ENCODE measurements at regions not wholly inside any gene's neighbourhood (a gene's known extent, or its start where the extent isn't known, plus 50 kb on each side); places are given as distances from the start of the nearest gene placed in this dataset.

DNA sequence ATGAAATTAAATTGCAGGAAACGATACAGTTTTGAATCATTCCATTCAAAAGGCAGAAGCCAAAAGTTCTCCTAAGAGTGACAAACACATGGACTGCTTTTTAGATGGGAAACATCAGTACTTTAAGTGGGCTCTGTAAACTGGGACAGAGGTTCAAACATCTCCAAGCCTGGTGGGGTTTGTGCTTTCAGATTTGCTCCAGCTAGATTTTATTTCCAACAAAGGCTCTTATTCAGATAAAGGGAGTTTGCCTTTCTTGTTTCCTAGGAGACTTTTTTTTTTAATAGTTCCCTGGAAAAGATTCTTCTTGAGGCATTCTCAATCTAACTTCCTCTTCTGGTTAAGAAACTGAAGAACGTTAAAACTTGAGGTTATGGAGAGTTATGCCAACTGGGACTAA, 277.6 kb downstream of the TMEM38B start:
- H3K27ac ChIP-seq (ENCODE audit: control insufficient read depth, insufficient read depth, low read length) = no peak overlapping the region
- no peak overlapping the region for H2AFZ ChIP-seq (ENCODE audit: control insufficient read depth, low read length)
- H3K9me1 ChIP-seq (ENCODE audit: control insufficient read depth, extremely low read depth, insufficient read depth, low read length) = no peaks in the 10 kb centered on the region
- no peak for DNase-seq (ENCODE audit: low read depth, low spot score)
- no peaks in the 10 kb centered on the region for H3K9me3 ChIP-seq (ENCODE audit: control insufficient read depth, low read depth, low read length)
- no peak overlapping the region for H3K4me3 ChIP-seq (ENCODE audit: control insufficient read depth in 2 of 3, extremely low read depth in 1 of 3, insufficient read depth in 2 of 3, low read depth in 1 of 3, low read length in 3 of 3)
- H3K4me1 ChIP-seq (ENCODE audit: control insufficient read depth, extremely low read depth, insufficient read depth, low read length) = no peaks in the 10 kb centered on the region
- no peak for FAIRE-seq
- H3K9ac ChIP-seq (ENCODE audit: control insufficient read depth, extremely low read depth, insufficient read depth, low read length) = no peak overlapping the region
- dilution Hi-C loops (cut with MboI; ENCODE audit: extremely low pct_ligation_motif_present, low sequenced_read_pairs) = no loop called here
- H3K4me2 ChIP-seq (ENCODE audit: control insufficient read depth, extremely low read depth, insufficient read depth, low read depth, low read length) = no peak overlapping the region
- no peaks in the 10 kb centered on the region for H3K79me2 ChIP-seq (ENCODE audit: control insufficient read depth, insufficient read depth, low read length)
- no peaks in the 10 kb centered on the region for H4K20me1 ChIP-seq (ENCODE audit: control insufficient read depth, extremely low read depth, insufficient read depth, low read length)
- no peaks in the 10 kb centered on the region for H3K36me3 ChIP-seq (ENCODE audit: control insufficient read depth in 2 of 2, extremely low read depth in 1 of 2, insufficient read depth in 2 of 2, low read length in 2 of 2)
- no peak for TF ChIP-seq EZH2 (IDR thresholded peaks at IDR 0.05; ENCODE audit: low read length)
- TF ChIP-seq, protein P1, sequence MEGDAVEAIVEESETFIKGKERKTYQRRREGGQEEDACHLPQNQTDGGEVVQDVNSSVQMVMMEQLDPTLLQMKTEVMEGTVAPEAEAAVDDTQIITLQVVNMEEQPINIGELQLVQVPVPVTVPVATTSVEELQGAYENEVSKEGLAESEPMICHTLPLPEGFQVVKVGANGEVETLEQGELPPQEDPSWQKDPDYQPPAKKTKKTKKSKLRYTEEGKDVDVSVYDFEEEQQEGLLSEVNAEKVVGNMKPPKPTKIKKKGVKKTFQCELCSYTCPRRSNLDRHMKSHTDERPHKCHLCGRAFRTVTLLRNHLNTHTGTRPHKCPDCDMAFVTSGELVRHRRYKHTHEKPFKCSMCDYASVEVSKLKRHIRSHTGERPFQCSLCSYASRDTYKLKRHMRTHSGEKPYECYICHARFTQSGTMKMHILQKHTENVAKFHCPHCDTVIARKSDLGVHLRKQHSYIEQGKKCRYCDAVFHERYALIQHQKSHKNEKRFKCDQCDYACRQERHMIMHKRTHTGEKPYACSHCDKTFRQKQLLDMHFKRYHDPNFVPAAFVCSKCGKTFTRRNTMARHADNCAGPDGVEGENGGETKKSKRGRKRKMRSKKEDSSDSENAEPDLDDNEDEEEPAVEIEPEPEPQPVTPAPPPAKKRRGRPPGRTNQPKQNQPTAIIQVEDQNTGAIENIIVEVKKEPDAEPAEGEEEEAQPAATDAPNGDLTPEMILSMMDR (optimal IDR thresholded peaks at IDR 0.05 in 1 of 3, IDR thresholded peaks at IDR 0.05 in 1 of 3, conservative IDR thresholded peaks at IDR 0.05 in 1 of 3; ENCODE audit: extremely low read depth in 1 of 3, insufficient read depth in 2 of 3, low read length in 3 of 3) = no peak
- H3K27me3 ChIP-seq (ENCODE audit: control insufficient read depth, extremely low read depth, insufficient read depth, low read length) = no peaks in the 10 kb centered on the region

GRCh38 chr9:105972466-105973204, 278.3 kb downstream of the TMEM38B start:
- no peaks in the 10 kb centered on the region for H3K79me2 ChIP-seq (ENCODE audit: control insufficient read depth, insufficient read depth, low read length)
- no peak overlapping the region for H3K4me2 ChIP-seq (ENCODE audit: control insufficient read depth, extremely low read depth, insufficient read depth, low read depth, low read length)
- TF ChIP-seq, protein P1 (optimal IDR thresholded peaks at IDR 0.05 in 1 of 3, IDR thresholded peaks at IDR 0.05 in 1 of 3, conservative IDR thresholded peaks at IDR 0.05 in 1 of 3; ENCODE audit: extremely low read depth in 1 of 3, insufficient read depth in 2 of 3, low read length in 3 of 3) = no peak
- no peak for TF ChIP-seq EZH2 (IDR thresholded peaks at IDR 0.05; ENCODE audit: low read length)
- no peak for DNase-seq (ENCODE audit: low read depth, low spot score)
- dilution Hi-C loops (cut with MboI; ENCODE audit: extremely low pct_ligation_motif_present, low sequenced_read_pairs) = no loop called here
- H3K4me1 ChIP-seq (ENCODE audit: control insufficient read depth, extremely low read depth, insufficient read depth, low read length) = no peaks in the 10 kb centered on the region
- H3K9me1 ChIP-seq (ENCODE audit: control insufficient read depth, extremely low read depth, insufficient read depth, low read length) = no peaks in the 10 kb centered on the region
- H3K4me3 ChIP-seq (ENCODE audit: control insufficient read depth in 2 of 3, extremely low read depth in 1 of 3, insufficient read depth in 2 of 3, low read depth in 1 of 3, low read length in 3 of 3) = no peak overlapping the region
- H3K27me3 ChIP-seq (ENCODE audit: control insufficient read depth, extremely low read depth, insufficient read depth, low read length) = no peaks in the 10 kb centered on the region
- H4K20me1 ChIP-seq (ENCODE audit: control insufficient read depth, extremely low read depth, insufficient read depth, low read length) = no peaks in the 10 kb centered on the region
- no peak overlapping the region for H2AFZ ChIP-seq (ENCODE audit: control insufficient read depth, low read length)
- H3K36me3 ChIP-seq (ENCODE audit: control insufficient read depth in 2 of 2, extremely low read depth in 1 of 2, insufficient read depth in 2 of 2, low read length in 2 of 2) = no peaks in the 10 kb centered on the region
- no peak for FAIRE-seq
- H3K9ac ChIP-seq (ENCODE audit: control insufficient read depth, extremely low read depth, insufficient read depth, low read length) = no peak overlapping the region
- no peaks in the 10 kb centered on the region for H3K9me3 ChIP-seq (ENCODE audit: control insufficient read depth, low read depth, low read length)
- no peak overlapping the region for H3K27ac ChIP-seq (ENCODE audit: control insufficient read depth, insufficient read depth, low read length)
